ENCODE measurements at regions not wholly inside any gene's neighbourhood (a gene's known extent, or its start where the extent isn't known, plus 50 kb on each side); places are given as distances from the start of the nearest gene placed in this dataset.

- DNase-seq: no peak
- Mint-ChIP-seq H3K36me3 (ENCODE audit: low read depth) (no peaks in the 10 kb centered on the region), H3K4me1 (no peaks in the 10 kb centered on the region), H3K27me3 (peaks cover 14% of the 10 kb centered on the region), H3K4me3 (no peak overlapping the region), H3K9me3 (no peaks in the 10 kb centered on the region), H3K27ac (no peak overlapping the region)
- ChIA-PET POLR2A (no interaction called here), CTCF (no interaction called here)
These were observed 301.0 kb upstream of the POU3F1 start for GRCh38 chr1:38347446-38348175.

GRCh38 chr1:38344716-38345115 is 298.1 kb upstream of the POU3F1 start:
- CTCF ChIA-PET: no interaction called here
- Mint-ChIP-seq H3K27me3 (peaks cover 12% of the 10 kb centered on the region), H3K36me3 (ENCODE audit: low read depth) (no peaks in the 10 kb centered on the region), H3K27ac (no peak overlapping the region), H3K9me3 (no peaks in the 10 kb centered on the region), H3K4me3 (no peak overlapping the region), H3K4me1 (no peaks in the 10 kb centered on the region)
- POLR2A ChIA-PET: no interaction called here
- no peak for DNase-seq

GRCh38 chr1:38341694-38342093 is 295.1 kb upstream of the POU3F1 start:
- ChIA-PET CTCF (interaction anchor here (0.6 to 0.7 kb wide), 4 partner anchors 16 to 1703 kb away, joined by 3 to 4 read pairs (median 3); no protein-coding TSS in a partner anchor), POLR2A (no interaction called here)
- H3K27ac Mint-ChIP-seq: no peak overlapping the region
- no peak for DNase-seq
- no peak overlapping the region for H3K4me3 Mint-ChIP-seq
- no peaks in the 10 kb centered on the region for H3K36me3 Mint-ChIP-seq (ENCODE audit: low read depth)
- H3K27me3 Mint-ChIP-seq: peaks cover 13% of the 10 kb centered on the region
- no peaks in the 10 kb centered on the region for H3K4me1 Mint-ChIP-seq
- no peaks in the 10 kb centered on the region for H3K9me3 Mint-ChIP-seq

GRCh38 chr1:38340409-38340808 is 293.8 kb upstream of the POU3F1 start:
- POLR2A ChIA-PET: no interaction called here

GRCh38 chr1:38337711-38338110 is 291.1 kb upstream of the POU3F1 start:
- no peak for DNase-seq
- Mint-ChIP-seq H3K36me3 (ENCODE audit: low read depth) (no peaks in the 10 kb centered on the region), H3K9me3 (no peaks in the 10 kb centered on the region), H3K4me1 (no peaks in the 10 kb centered on the region), H3K4me3 (no peak overlapping the region), H3K27me3 (peaks cover 6% of the 10 kb centered on the region), H3K27ac (no peak overlapping the region)
- ChIA-PET CTCF (no interaction called here), POLR2A (no interaction called here)

More at GRCh38 chr1:38340409-38340808, 293.8 kb upstream of the POU3F1 start:
- Mint-ChIP-seq H3K4me3 (no peak overlapping the region), H3K27ac (no peak overlapping the region), H3K27me3 (peaks cover 7% of the 10 kb centered on the region), H3K4me1 (no peaks in the 10 kb centered on the region), H3K9me3 (no peaks in the 10 kb centered on the region), H3K36me3 (ENCODE audit: low read depth) (no peaks in the 10 kb centered on the region)
- DNase-seq: no peak
- CTCF ChIA-PET: interaction anchor here (0.7 kb wide), 1 partner anchor 202 kb away, joined by 3 read pairs; no protein-coding TSS in a partner anchor

- CTCF ChIA-PET: no interaction called here
- Mint-ChIP-seq H3K4me3 (no peak overlapping the region), H3K27ac (no peak overlapping the region), H3K27me3 (peaks cover 5% of the 10 kb centered on the region), H3K4me1 (no peaks in the 10 kb centered on the region), H3K36me3 (ENCODE audit: low read depth) (no peaks in the 10 kb centered on the region), H3K9me3 (no peaks in the 10 kb centered on the region)
- POLR2A ChIA-PET: no interaction called here
- DNase-seq: no peak
These were observed 290.4 kb upstream of the POU3F1 start for GRCh38 chr1:38336961-38337360.

- POLR2A ChIA-PET: no interaction called here
- no peak overlapping the region for H3K4me3 Mint-ChIP-seq
- DNase-seq: no peak
- CTCF ChIA-PET: interaction anchor here (0.6 kb wide), 1 partner anchor 179 kb away, joined by 3 read pairs; no protein-coding TSS in a partner anchor
- no peaks in the 10 kb centered on the region for H3K36me3 Mint-ChIP-seq (ENCODE audit: low read depth)
- H3K9me3 Mint-ChIP-seq: no peaks in the 10 kb centered on the region
- H3K27ac Mint-ChIP-seq: no peak overlapping the region
- peaks cover 5% of the 10 kb centered on the region for H3K27me3 Mint-ChIP-seq
- H3K4me1 Mint-ChIP-seq: no peaks in the 10 kb centered on the region
These were observed 289.8 kb upstream of the POU3F1 start for GRCh38 chr1:38336301-38336923.

GRCh38 chr1:38334930-38335592 is 288.5 kb upstream of the POU3F1 start:
- CTCF ChIA-PET: no interaction called here
- Mint-ChIP-seq H3K9me3 (no peaks in the 10 kb centered on the region), H3K27ac (no peak overlapping the region), H3K4me1 (no peaks in the 10 kb centered on the region), H3K36me3 (ENCODE audit: low read depth) (no peaks in the 10 kb centered on the region), H3K4me3 (no peak overlapping the region), H3K27me3 (peaks cover 3% of the 10 kb centered on the region)
- POLR2A ChIA-PET: no interaction called here
- DNase-seq: no peak

GRCh38 chr1:38332649-38333310 is 286.2 kb upstream of the POU3F1 start:
- POLR2A ChIA-PET: no interaction called here
- no peak overlapping the region for H3K27ac Mint-ChIP-seq

GRCh38 chr1:38331496-38332210 is 285.1 kb upstream of the POU3F1 start:
- ChIA-PET POLR2A (no interaction called here), CTCF (no interaction called here)
- Mint-ChIP-seq H3K4me3 (no peak overlapping the region), H3K36me3 (ENCODE audit: low read depth) (no peaks in the 10 kb centered on the region), H3K27me3 (no peaks in the 10 kb centered on the region), H3K4me1 (no peaks in the 10 kb centered on the region), H3K9me3 (no peaks in the 10 kb centered on the region), H3K27ac (no peak overlapping the region)
- no peak for DNase-seq

More at GRCh38 chr1:38332649-38333310, 286.2 kb upstream of the POU3F1 start:
- Mint-ChIP-seq H3K4me3 (no peak overlapping the region), H3K4me1 (no peaks in the 10 kb centered on the region), H3K27me3 (no peaks in the 10 kb centered on the region), H3K9me3 (no peaks in the 10 kb centered on the region), H3K36me3 (ENCODE audit: low read depth) (no peaks in the 10 kb centered on the region)
- CTCF ChIA-PET: no interaction called here
- no peak for DNase-seq

GRCh38 chr1:38330799-38331198 is 284.2 kb upstream of the POU3F1 start:
- Mint-ChIP-seq H3K9me3 (no peaks in the 10 kb centered on the region), H3K27me3 (no peaks in the 10 kb centered on the region), H3K4me1 (no peaks in the 10 kb centered on the region), H3K4me3 (no peak overlapping the region), H3K27ac (no peak overlapping the region), H3K36me3 (ENCODE audit: low read depth) (no peaks in the 10 kb centered on the region)
- no peak for DNase-seq
- ChIA-PET CTCF (no interaction called here), POLR2A (no interaction called here)

GRCh38 chr1:38329644-38330043 is 283.1 kb upstream of the POU3F1 start:
- H3K27me3 Mint-ChIP-seq: no peaks in the 10 kb centered on the region
- no peak overlapping the region for H3K27ac Mint-ChIP-seq
- no peaks in the 10 kb centered on the region for H3K4me1 Mint-ChIP-seq
- H3K4me3 Mint-ChIP-seq: no peak overlapping the region
- CTCF ChIA-PET: no interaction called here
- no peaks in the 10 kb centered on the region for H3K36me3 Mint-ChIP-seq (ENCODE audit: low read depth)
- DNase-seq: no peak
- H3K9me3 Mint-ChIP-seq: no peaks in the 10 kb centered on the region
- POLR2A ChIA-PET: no interaction called here

All from activated CD4-positive, alpha-beta T cell treated with anti-CD3 and anti-CD28 coated beads, Interleukin-2, amount 10 ng/mL, durations not matched to agents 7 days and 5 days (primary cell).